Amygdala (tissue), 56 donors: ENCODE measurements at regions not wholly inside any gene's neighbourhood (a gene's known extent, or its start where the extent isn't known, plus 50 kb on each side); places are given as distances from the start of the nearest gene placed in this dataset.
"Not testable (repeated sequence)": the region's sequence is repeated elsewhere in the genome, so short reads cannot be mapped to it uniquely, and the experiment has no call there.

ENCODE experiments used
- DNase-seq, 56 donors: peaks; one replicate each; lab custom pipeline; 2025; lab: John Stamatoyannopoulos, UW

DNA sequence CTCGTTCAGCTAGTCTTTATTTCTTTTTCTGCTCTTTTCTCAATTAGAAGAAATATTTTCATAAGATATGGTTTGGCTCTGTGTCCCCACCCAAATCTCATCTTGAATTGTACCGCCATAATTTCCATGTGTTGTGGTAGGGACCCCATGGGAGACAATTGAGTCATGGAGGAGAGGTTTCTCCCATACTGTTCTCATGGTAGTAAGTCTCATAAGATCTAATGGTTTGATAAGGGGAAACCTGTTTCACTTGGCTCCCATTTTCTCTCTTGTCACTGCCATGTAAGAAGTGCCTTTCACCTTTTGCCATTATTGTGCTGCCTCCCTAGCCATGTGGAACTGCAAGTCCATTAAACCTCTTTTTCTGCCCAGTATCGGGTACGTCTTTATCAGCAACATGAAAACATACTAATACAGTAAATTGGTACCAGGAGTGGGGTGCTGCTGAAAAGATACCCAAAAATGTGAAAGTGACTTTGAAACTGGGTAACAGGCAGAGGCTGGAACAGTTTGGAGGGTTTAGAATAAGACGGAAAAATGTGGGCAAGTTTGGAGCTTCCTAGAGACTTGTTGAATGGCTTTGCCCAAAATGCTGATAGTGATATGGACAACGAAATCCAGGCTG lies 112.0 kb upstream of the SMARCA2 start:
- DNase-seq, result not testable (repeated sequence)

DNA sequence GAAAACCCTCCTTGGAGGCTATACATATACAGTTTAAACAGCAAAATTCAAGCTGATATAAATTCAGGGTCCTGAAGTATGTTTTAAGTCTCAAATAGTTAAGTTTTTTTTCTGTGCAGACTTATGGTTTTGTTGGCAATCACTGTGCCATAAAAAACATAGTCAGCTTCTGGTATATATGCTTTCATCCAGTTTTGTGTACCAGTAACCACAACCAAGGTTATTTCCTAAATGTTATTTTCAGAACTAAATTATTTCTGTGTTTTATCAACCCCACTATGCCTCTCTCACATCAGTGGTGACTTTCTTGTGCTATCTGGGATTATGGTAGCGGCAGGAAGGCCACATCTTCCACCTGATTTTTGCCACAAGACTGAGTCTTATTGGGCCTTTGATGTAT lies 107.7 kb upstream of the SMARCA2 start:
- no peak for DNase-seq

DNA sequence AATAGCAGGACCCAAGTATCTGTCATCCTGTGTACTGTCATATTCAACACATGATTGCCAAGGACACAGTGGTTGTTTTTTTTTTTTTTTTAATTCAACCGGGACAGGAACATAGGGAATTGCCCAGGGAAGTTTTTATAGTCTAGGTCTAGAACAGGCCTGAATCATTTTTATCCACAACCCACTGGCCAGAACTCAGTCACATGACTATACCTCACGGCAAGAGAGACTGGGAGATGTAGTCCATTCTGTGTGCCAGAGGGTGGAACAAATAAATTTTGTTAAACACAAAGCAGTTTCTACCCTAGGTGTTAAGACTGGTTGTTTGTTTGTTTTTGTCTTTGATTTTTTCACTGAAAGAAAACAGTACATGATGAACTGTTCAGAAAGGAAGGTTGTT lies 105.8 kb upstream of the SMARCA2 start:
- no peak for DNase-seq

DNA sequence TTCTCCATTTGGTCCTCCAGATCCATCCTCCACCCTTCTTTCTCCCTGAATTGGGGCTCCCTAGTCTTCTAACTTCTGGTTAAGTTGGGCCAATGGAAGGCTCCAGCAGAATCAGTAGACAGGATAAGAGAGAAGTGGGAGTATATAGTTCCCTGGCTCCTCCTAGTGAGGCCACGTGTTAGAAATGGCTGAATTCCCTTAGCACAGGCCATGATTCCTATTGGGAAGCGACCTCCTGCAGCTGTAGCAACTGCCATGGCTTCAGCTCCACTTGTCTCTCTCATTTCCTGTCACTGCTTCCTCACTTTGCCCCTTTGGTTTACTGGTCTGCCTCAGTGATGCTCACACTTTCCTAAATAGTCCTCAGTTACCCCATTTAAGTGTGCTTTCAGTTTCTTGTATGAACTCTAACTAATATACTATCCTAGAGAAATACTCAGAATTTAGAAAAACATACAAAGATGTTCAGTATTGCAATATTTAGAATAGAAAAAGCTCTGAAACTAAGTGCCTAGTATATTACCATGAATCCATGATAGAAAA lies 104.8 kb upstream of the SMARCA2 start:
- no peak for DNase-seq

DNA sequence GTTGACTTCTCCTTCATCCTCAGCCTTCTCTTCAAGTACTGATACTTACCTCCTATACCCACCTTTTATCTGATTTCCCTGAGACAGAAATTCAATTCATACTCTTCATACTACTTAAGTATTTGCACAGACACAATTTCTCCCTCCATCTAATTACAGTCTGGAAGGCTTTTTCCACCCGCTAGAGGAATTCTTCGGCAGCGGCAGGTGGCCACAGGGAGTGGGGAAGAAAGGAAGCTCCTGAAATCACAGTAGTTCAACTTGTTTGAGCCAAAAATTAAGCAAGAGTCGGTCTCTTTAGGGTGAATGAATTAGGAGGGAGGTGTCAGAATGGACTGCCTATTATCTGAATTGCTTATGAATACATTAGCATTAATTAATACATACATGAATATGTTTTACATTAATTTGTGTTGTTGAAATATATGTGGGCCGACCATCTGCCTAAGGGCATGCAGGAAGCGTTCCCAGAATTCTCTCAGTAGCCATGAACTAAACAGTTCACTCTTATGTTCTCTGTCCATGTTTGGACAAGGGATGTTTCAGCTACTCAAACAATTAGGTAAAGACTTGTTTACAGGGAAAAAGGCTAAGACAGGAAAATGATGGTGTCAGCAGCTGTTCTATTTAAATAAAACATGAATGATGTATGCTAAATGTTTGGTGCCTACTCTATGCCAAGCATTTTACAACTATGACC lies 101.4 kb upstream of the SMARCA2 start:
- peak in 1 of 56 donors; percentile 11 for DNase-seq

DNA sequence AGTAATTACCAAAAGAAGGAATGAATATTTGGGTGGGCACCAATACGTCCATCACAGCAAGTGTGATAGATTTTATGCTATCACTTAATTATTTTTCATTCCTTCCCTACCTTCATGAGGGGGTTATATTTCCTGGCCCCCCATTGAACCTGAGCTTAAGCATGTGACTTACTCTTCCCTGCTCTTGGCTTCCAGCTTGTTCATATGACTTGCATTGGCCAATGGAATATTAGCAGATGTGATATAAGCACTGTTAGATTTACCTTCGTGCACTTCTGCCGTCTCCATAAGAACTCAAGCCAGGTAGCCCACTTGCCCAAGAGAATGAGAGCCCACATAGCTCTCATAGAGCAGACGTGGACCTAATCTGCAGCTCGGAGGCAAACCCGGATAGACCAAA lies 99.1 kb upstream of the SMARCA2 start:
- no peak for DNase-seq

DNA sequence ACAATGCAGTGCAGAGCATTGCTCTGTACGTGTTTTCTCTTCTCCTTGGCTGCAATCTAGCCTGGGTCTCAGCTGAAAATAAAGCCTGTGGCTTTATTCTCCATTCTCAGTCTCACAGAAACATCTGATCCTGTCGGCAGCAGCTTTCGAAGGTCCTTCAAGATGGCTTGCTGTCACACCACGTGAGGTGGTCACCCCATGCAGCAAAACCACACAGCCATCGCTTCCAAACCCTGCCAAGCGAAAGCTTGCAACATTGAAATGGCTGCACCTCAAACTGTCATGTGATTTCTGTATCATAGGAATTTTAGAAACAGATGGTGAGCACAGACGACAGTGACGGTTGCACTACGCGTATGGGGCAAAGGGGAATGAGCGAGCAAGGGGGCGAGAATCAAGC lies 98.5 kb upstream of the SMARCA2 start:
- DNase-seq, result peak in 12 of 56 donors; percentile 1 to 29 (median 18)

DNA sequence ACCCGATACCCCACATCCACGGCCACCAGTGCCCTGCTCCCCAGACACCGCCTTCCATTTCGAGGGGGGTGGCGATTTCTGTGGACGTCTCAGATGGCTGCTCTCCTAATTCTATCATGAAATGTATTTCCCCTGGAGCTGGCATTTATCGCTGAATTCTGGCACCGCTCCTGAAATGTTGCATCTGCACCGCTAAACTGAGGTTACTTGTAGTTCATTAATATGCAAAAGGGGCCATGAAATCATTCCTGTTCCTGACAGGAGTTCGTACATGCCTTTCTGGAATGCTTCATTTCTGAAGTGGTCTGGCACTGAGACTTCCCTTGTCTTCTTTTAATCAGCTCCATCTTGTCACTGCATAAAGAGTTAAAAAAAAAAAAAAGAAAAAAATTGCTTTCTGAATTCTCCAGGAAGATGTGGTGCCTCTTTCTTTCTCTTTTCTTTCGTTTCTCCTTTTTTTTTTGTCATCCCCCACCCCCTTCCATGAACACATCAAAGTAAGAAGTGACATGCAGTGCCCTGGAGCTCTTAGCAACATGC lies 97.7 kb upstream of the SMARCA2 start:
- no peak for DNase-seq

DNA sequence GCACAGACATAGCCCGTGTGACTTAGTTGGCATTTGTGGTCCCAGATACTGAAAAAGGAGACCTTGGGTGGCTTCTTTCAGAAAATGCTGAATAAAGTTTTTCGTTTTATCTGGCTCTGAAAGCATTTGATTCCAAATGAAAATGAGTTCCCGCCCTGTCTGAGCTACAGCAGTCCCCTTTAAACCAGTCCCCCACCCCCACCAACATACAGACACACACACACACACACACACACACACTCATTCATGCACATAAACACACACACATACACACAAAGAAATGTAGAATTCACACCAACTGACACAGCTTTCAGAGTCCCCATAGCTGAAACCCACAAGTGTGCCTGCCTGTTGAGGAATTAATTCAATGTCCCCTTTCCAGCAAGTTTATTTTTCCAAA lies 97.0 kb upstream of the SMARCA2 start:
- no peak for DNase-seq

DNA sequence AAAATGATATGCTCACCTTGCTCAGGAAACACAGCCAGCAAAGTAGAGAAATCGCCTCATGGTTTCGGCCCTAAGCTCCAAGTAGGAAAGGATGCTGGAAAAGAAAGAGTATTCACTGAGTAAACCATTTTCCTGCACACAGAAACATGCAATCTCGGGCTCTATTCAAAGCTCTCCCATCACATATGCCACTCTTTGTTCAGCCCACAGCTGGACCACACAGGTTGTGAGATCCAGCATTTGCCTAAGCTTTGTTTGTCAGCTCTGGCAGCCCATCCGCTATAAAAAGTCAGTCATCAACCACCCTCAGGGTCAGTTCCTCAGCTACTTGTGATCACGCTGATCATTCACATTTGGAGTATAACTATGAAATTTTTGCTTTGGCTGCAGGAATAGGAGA lies 96.5 kb upstream of the SMARCA2 start:
- no peak for DNase-seq

DNA sequence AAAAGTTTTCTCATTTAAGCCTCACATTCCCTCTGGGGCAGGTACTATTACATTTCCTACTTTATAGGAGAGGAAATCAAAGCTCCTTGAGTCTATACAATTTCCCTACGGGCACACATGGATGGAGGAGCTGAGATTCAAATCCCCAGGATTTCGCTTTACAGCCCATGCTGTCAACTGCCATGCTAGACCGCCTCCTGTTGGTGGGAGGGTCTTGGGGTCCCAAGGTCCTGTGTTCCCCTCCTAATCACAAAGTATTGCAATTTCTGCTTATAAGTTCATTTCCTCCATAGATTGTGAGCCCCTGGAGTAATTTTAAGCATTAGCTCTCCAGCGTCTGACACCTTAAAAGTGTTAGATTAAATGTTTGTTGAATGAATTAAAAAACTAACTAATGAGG lies 95.9 kb upstream of the SMARCA2 start:
- DNase-seq, result no peak

DNA sequence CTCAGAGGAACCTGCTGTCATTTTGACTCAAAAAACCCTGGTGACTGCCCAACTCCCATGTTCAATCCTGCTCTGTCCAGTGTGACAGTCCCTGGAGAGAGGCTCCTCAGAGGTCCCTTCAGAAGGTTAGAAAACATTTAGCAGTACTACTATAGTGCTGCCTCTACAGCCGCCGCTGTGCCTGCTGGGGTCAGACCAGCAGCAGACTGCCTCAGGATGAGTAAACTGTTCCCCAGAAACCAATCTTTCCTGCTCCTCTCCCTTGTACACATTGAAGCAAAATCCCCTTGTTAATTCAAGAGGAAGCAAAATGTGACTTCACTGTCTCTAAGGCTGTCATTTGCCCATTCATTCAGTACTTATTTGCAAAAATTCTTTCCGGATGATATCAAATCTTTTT lies 94.8 kb upstream of the SMARCA2 start:
- no peak for DNase-seq

DNA sequence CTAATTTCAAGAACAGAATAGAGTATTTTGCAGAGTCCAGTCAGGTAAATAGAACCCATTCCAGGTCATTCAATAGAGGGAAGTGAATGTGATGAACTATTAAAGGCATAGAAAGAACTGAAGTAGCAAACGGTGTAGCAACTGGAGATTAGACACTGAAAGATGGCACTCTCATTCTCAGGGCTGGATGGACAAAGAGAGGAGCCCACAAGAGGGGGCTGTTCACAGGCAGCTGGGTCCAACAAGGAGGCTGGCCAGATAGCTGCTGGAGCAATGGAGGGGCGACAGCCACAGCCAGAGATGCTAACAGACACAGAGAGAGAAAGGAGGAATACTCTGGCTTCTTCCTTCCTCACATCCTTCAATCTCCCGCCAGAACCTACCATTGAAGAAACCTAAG lies 93.1 kb upstream of the SMARCA2 start:
- DNase-seq, result no peak

DNA sequence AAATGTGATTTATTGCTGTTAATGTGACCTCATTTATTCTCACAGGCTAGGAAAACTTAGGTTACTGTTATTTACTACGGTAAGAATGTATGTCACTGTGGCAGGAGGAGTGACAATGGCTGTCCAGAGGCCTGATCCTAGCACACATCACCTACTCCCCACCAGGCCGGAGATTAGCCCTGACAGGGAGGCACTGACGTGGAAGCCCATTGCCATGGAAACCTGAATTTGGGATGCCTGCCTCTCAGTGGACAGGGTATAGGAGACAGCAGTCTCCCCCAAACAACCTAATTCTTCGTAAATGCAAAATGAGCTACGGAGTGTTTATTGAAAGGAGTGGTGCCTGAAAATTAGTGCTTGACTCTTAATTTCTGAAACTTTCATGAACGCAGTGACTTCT lies 87.6 kb upstream of the SMARCA2 start:
- no peak for DNase-seq

DNA sequence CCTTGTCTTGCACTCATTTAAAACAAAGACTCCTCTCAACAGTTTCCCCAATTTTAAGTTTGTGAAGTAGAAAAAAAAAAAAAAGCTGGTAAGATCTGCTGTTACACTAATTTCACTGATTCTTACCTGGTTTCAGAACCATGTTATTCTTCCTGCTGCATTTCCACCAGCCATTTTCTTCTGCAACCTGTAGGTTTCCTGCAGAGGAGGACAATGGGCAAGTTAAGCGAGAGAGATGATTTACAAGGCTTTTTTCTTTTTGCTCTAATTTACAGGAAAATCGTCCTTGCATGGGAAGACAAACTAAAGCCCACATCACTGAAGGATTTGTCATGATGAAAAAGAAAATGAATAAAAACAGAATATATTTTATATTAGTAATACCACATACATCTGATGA lies 86.0 kb upstream of the SMARCA2 start:
- no peak for DNase-seq

DNA sequence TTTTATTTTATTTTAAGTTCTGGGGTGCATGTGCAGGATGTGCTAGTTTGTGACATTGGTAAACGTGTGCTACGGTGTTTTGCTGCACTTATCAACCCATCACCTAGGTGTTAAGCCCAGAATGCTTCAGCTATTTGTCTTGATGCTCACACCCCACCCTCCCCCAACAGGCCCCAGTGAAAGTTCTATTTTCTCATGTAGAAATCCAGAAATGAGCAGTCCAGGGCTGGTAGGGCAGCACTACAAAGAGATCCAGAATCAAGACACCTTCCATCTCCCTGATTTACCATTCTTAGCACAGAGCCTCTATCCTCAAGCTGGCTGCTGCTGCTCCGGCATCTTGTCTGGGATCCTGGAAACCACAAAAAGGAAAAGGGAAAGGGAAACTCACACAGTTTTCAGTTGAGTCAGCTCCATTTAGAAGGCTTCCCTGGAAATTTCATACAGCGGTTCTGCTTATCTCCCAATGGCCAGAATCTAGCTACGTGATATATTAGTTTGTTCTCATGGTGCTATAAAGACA lies 85.4 kb upstream of the SMARCA2 start:
- no peak for DNase-seq

DNA sequence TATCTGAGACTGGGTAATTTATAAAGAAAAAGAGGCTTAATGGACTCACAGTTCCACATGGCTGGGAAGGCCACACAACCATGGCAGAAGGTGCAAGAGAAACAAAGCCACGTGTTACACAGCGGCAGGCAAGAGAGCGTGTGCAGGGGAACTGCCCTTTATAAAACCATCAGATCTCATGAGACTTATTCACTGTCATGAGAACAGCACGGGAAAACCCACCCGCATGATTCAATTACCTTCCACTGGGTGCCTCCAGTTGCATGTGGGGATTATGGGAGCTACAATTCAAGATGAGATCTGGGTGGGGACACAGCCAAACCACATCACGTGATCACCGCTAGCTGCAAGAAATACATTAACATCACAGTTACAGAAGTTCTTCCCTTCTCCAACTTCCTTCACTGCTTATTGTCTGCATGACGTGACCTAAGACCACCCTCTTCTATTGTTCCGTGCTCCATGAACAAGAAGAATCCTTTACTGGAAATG lies 84.9 kb upstream of the SMARCA2 start:
- not testable (repeated sequence) for DNase-seq

DNA sequence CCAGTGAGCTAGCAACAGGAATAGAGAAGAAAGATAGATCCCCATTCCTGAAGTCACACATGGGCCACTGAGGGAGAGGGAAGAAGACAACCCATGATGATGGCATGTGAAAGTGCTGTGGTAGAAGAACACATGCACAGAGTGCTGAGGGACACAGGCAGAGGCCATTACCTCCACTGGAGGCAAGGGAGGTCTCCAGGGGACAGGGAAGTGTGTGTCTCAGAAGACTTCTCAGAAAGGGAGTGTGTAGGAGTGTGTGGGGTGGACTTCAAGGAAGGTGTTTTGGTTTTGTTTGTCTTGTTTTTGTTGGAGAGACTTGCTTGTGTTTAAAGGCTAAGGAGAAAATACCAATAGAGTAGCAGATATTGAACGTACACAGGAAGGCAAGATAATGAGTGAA lies 77.0 kb upstream of the SMARCA2 start:
- no peak for DNase-seq

DNA sequence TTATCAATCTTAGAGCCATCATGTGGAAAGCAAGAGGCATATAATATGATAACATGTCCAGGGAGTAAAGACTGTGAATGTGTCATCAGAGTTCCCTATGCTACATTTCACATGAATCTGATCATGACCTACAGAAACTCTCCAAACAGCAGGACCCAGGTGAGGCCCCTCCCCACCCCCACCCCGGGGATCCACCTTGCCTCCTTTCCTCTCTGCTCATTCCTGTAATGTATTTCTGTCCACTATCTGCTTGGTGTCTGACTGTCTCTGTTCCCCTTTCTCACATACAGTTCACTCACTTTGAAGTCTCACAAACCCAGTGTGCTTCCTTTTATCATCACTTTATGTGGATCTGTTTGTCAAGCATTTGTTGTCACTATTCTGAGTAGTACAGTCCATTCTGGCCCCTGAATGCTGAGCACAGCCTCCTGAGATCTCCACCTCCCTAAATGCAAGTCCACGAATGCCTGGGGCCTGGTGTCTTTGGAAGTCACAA lies 76.4 kb upstream of the SMARCA2 start:
- no peak for DNase-seq

DNA sequence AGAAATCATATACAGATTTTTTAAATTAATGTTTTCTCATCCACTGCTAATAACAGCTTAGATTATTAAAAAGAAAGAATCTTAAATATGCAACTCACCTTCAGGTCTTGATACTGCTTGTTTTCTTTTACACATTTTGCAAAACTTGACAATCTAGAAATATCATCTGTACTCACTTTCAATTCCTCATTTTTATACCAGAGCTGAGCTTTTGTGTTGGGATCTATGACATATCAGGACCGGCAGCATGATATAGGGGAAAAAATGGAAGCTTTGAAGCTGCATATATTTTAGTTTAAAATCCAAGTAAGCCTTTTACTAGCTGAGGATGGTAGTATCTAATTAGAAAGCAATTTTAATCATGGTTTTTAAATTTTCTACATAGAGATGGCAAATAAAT lies 75.7 kb upstream of the SMARCA2 start:
- no peak for DNase-seq

DNA sequence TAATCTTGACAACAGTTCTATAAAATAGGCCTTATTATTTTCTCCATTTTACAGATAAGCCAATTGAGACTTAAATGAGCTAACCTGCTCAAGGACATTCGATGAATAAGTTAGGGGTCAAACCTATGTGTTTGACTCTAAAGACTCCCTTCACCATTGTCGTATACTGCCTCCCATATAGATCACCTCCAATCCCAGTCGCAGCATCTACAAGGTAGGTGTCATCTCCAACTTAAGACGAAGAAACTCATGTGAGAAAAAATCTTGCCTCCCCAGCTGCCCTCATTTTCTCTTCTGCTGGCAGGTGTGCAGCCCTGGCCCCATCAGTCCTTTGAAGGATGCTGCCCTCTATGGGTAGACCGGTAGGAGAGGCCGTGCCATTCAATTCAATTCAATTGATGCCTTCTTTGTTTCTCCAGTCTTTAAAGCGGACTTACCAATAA lies 75.2 kb upstream of the SMARCA2 start:
- peak in 8 of 56 donors; percentile 1 to 15 (median 4) for DNase-seq
